ENCODE measurements at regions not wholly inside any gene's neighbourhood (a gene's known extent, or its start where the extent isn't known, plus 50 kb on each side); places are given as distances from the start of the nearest gene placed in this dataset.

GRCh38 chr16:72388007-72388406 is 216.1 kb upstream of the PMFBP1 start:
- H3K9me3 Mint-ChIP-seq = peaks cover 0 to 18% (median 7%) of the 10 kb centered on the region in 3 donors

GRCh38 chr16:72384651-72385050 is 212.7 kb upstream of the PMFBP1 start:
- Mint-ChIP-seq H3K4me1 (no peaks in the 10 kb centered on the region), H3K27ac (no peak overlapping the region), H3K36me3 (peaks cover 9% of the 10 kb centered on the region), H3K9me3 (peaks cover 0 to 23% (median 7%) of the 10 kb centered on the region in 3 donors), H3K4me3 (no peak overlapping the region), H3K27me3 (no peaks in the 10 kb centered on the region)

More at GRCh38 chr16:72388007-72388406, 216.1 kb upstream of the PMFBP1 start:
- Mint-ChIP-seq H3K36me3 (peaks cover 8% of the 10 kb centered on the region), H3K27me3 (no peaks in the 10 kb centered on the region), H3K27ac (no peak overlapping the region), H3K4me3 (no peak overlapping the region), H3K4me1 (no peaks in the 10 kb centered on the region)

- no peak overlapping the region for H3K27ac Mint-ChIP-seq
- peaks cover 5% of the 10 kb centered on the region for H3K36me3 Mint-ChIP-seq
- H3K4me1 Mint-ChIP-seq = no peaks in the 10 kb centered on the region
- H3K27me3 Mint-ChIP-seq = no peaks in the 10 kb centered on the region
- H3K9me3 Mint-ChIP-seq = peaks cover 0 to 6% (median 0%) of the 10 kb centered on the region in 3 donors
- no peak overlapping the region for H3K4me3 Mint-ChIP-seq
Observed at GRCh38 chr16:72380283-72380682, 208.3 kb upstream of the PMFBP1 start.

DNA sequence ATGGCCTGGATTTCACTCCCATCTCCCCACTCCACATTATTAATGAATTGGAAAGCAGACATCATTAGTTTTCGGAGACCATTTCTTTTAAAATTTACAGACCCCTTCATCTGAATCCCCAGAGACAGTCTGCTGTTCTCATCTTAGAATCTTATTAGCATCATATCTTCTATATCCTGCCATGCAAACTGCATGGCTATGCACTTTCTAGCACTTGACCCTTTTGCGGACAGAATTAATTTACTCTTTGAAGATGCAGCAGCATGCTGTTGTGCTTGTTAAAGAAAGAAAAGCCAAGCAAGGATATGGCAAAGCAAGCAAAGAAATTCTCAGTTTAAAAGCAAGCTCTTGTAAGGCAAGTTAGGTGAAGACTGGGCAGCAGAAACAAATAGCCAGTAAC is 201.2 kb upstream of the PMFBP1 start:
- Mint-ChIP-seq H3K9me3 (peaks cover 0 to 1% (median 0%) of the 10 kb centered on the region in 3 donors), H3K4me3 (no peak overlapping the region), H3K27me3 (no peaks in the 10 kb centered on the region), H3K36me3 (peaks cover 2% of the 10 kb centered on the region), H3K27ac (no peak overlapping the region), H3K4me1 (no peaks in the 10 kb centered on the region)

GRCh38 chr16:72372087-72373045 is 200.4 kb upstream of the PMFBP1 start:
- peaks cover 2% of the 10 kb centered on the region for H3K36me3 Mint-ChIP-seq
- H3K4me1 Mint-ChIP-seq = peaks cover 0 to 1% (median 0%) of the 10 kb centered on the region in 3 donors
- no peak overlapping the region for H3K4me3 Mint-ChIP-seq
- H3K27ac Mint-ChIP-seq = no peak overlapping the region
- peaks cover 2 to 6% (median 3%) of the 10 kb centered on the region in 3 donors for H3K9me3 Mint-ChIP-seq
- H3K27me3 Mint-ChIP-seq = no peaks in the 10 kb centered on the region

DNA sequence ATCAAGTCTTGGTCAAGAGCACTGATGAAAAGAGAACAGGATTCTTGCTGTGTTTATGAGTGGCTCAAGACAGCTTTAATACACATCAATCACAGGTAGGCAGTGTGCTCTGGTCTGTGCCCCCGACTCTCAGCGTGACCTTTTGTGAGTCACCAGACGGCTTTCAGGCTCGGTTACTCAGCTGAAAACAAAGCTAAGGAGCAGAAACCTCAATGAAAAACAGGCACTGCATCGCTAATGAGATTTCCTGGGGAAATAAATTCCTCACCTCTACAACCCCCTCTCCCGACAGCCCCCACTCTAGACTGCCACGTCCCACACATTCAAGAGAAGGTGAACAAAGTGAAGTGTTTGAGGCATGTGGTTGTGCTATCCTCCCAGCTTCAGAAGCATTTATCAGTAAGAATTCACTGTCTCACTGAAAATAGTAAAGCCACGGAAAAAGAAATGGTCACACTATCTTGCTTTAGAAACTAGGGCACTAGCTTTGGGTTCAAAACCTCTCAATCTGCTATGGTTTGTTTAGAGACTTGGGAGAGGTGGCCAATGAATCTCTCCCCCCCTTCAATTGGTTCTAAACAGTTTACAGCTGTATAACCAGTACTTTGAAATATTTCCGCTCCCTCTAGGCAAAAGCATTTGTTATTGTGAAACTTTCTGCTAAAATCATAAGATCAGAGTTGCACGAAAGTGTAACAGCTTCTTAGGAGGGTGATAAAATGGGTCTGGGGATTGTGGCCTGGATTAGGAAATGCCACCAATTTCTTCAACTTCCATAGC is 199.5 kb upstream of the PMFBP1 start:
- H3K4me1 Mint-ChIP-seq = peaks cover 0 to 1% (median 0%) of the 10 kb centered on the region in 3 donors
- peaks cover 2% of the 10 kb centered on the region for H3K36me3 Mint-ChIP-seq
- H3K27me3 Mint-ChIP-seq = no peaks in the 10 kb centered on the region
- H3K4me3 Mint-ChIP-seq = no peak overlapping the region
- H3K9me3 Mint-ChIP-seq = peaks cover 4 to 8% (median 7%) of the 10 kb centered on the region in 3 donors
- no peak overlapping the region for H3K27ac Mint-ChIP-seq

DNA sequence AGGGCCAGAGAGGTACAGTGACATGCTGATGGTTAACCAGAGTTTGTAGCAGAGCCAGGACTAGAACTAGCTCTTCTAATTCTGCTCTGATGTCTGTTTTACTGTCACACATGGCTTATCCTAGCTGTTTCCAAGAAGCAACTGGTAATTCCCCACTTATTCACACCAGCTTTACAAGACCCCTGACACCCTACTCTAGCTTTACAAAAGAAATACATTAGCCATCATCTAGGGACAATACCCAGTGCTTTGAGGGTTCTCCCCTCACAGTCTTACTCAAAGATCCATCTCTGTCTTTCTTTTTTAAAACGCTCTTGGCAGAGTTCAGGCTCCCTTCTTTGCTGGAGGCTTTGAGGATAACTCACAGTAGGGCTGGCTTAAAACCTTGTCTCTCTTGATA is 197.3 kb upstream of the PMFBP1 start:
- H3K36me3 Mint-ChIP-seq = peaks cover 9% of the 10 kb centered on the region
- peaks cover 7 to 10% (median 7%) of the 10 kb centered on the region in 3 donors for H3K9me3 Mint-ChIP-seq
- H3K27me3 Mint-ChIP-seq = no peaks in the 10 kb centered on the region
- H3K4me1 Mint-ChIP-seq = peaks cover 0 to 1% (median 0%) of the 10 kb centered on the region in 3 donors
- H3K27ac Mint-ChIP-seq = no peak overlapping the region
- no peak overlapping the region for H3K4me3 Mint-ChIP-seq

GRCh38 chr16:72367851-72368250 is 195.9 kb upstream of the PMFBP1 start:
- Mint-ChIP-seq H3K4me1 (peaks cover 0 to 1% (median 0%) of the 10 kb centered on the region in 3 donors), H3K4me3 (no peak overlapping the region), H3K36me3 (peaks cover 9% of the 10 kb centered on the region), H3K27me3 (no peaks in the 10 kb centered on the region), H3K27ac (no peak overlapping the region), H3K9me3 (peaks cover 7 to 10% (median 7%) of the 10 kb centered on the region in 3 donors)

GRCh38 chr16:72362973-72363372 is 191.0 kb upstream of the PMFBP1 start:
- no peak overlapping the region for H3K27ac Mint-ChIP-seq
- H3K27me3 Mint-ChIP-seq = no peaks in the 10 kb centered on the region
- H3K9me3 Mint-ChIP-seq = peaks cover 6 to 7% (median 7%) of the 10 kb centered on the region in 3 donors
- H3K4me3 Mint-ChIP-seq = no peak overlapping the region
- peaks cover 0 to 1% (median 0%) of the 10 kb centered on the region in 3 donors for H3K4me1 Mint-ChIP-seq
- H3K36me3 Mint-ChIP-seq = peaks cover 8% of the 10 kb centered on the region

- H3K36me3 Mint-ChIP-seq = peaks cover 8% of the 10 kb centered on the region
- no peak overlapping the region for H3K27ac Mint-ChIP-seq
- H3K4me1 Mint-ChIP-seq = peaks cover 0 to under 1% (median 0%) of the 10 kb centered on the region in 3 donors
- H3K4me3 Mint-ChIP-seq = no peak overlapping the region
- H3K9me3 Mint-ChIP-seq = peaks cover 5 to 6% (median 5%) of the 10 kb centered on the region in 3 donors
- H3K27me3 Mint-ChIP-seq = no peaks in the 10 kb centered on the region
Observed at GRCh38 chr16:72362476-72362875, 190.5 kb upstream of the PMFBP1 start.

DNA sequence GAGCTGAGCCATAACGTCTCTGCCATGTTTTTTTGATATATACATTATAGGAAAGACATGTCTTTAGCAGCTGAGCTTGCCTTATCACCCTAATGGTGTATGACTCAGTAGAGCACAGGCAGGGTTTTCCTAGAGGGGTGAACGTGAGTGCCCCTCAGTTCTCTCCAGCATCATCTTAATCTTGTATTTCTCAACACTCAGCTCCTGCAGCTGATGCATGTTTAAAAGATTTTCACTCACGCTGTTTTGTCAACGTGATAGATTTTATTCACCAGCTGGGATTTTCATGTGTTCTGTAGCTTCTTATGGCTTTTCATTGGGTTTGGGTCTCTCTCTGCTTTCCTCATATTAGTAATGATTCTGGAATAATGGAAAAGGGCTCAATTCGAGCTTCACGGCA is 186.0 kb upstream of the PMFBP1 start:
- H3K4me3 Mint-ChIP-seq = no peak overlapping the region
- no peaks in the 10 kb centered on the region for H3K36me3 Mint-ChIP-seq
- H3K4me1 Mint-ChIP-seq = no peaks in the 10 kb centered on the region
- no peak overlapping the region for H3K27ac Mint-ChIP-seq
- no peaks in the 10 kb centered on the region for H3K27me3 Mint-ChIP-seq
- peaks cover 0 to 3% (median 0%) of the 10 kb centered on the region in 3 donors for H3K9me3 Mint-ChIP-seq

DNA sequence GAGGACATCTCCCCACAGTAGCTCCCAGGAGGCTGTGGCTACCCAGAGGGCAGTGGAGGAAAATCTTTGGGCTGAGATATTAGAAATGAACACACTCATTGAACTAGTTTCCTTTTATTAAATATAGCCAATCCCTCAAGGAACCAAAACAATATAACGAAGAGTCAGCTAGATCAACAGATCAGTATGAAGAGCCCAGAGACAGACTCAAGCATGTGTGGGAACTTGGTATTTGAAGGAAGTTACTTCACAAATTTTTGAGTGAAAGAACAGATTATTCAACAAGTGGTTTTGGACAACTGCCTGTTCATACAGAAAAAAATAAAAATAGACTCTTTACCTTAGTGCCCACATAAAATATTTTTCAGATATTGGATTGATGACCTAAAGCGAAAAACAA is 183.6 kb upstream of the PMFBP1 start:
- H3K27me3 Mint-ChIP-seq = no peaks in the 10 kb centered on the region
- H3K27ac Mint-ChIP-seq = no peak overlapping the region
- H3K4me3 Mint-ChIP-seq = no peak overlapping the region
- peaks cover 0 to 4% (median 0%) of the 10 kb centered on the region in 3 donors for H3K9me3 Mint-ChIP-seq
- H3K4me1 Mint-ChIP-seq = no peaks in the 10 kb centered on the region
- H3K36me3 Mint-ChIP-seq = no peaks in the 10 kb centered on the region

GRCh38 chr16:72349719-72350118 is 177.8 kb upstream of the PMFBP1 start:
- Mint-ChIP-seq H3K27ac (no peak overlapping the region), H3K9me3 (peaks cover 0 to 4% (median 0%) of the 10 kb centered on the region in 3 donors), H3K4me1 (no peaks in the 10 kb centered on the region), H3K4me3 (no peak overlapping the region), H3K27me3 (no peaks in the 10 kb centered on the region), H3K36me3 (no peaks in the 10 kb centered on the region)

DNA sequence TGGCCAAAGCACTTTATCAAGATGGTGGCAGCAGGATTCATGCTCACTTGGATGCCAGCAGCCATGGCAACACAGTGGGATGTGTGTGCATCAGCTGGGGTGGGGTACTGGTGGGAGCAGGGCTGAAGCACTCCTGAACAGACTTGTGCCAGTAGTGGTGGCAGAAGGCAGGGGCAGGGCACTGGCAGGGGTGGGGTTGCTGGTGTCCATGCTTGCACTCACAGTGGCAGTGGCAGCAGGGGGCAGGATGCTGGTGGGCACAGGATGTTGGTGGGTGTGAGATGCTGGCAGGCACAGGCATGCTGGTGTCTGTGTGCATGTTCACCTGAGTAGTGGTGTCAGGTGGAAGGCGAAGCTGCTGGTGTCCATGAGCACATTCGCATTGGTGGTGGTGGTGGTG is 161.0 kb upstream of the PMFBP1 start:
- Mint-ChIP-seq H3K4me1 (no peaks in the 10 kb centered on the region), H3K27me3 (no peaks in the 10 kb centered on the region), H3K9me3 (peaks cover 5 to 26% (median 10%) of the 10 kb centered on the region in 3 donors), H3K36me3 (peaks cover 3% of the 10 kb centered on the region), H3K4me3 (no peak overlapping the region), H3K27ac (no peak overlapping the region)

DNA sequence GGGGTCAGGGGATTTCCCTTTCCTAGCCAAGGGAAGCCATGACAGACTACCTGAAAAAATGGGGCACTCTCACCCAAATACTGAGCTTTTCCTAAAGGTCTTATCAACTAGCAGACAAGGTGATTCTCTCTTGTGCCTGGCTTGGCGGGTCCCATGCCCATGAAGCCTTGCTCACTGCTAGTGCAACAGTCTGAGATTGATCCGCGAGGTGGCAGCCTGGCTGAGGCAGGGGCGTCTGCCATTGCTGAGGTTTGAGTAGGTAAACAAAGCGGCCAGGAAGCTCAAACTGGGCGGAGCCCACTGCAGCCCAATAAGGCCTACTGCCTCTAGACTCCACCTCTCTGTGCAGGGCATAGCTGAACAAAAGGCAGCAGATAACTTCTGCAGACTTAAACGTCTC is 152.6 kb upstream of the PMFBP1 start:
- no peaks in the 10 kb centered on the region for H3K27me3 Mint-ChIP-seq
- no peak overlapping the region for H3K27ac Mint-ChIP-seq
- H3K4me3 Mint-ChIP-seq = no peak overlapping the region
- peaks cover 5% of the 10 kb centered on the region for H3K36me3 Mint-ChIP-seq
- H3K4me1 Mint-ChIP-seq = no peaks in the 10 kb centered on the region
- peaks cover 9 to 30% (median 28%) of the 10 kb centered on the region in 3 donors for H3K9me3 Mint-ChIP-seq

Data from IgD-negative memory B cell (primary cell).